Aorta (tissue), 5 donors: ENCODE measurements at regions not wholly inside any gene's neighbourhood (a gene's known extent, or its start where the extent isn't known, plus 50 kb on each side); places are given as distances from the start of the nearest gene placed in this dataset.
A peak's percentile ranks its signal among the peaks of the same experiment; 100 is the strongest.
"Not testable (repeated sequence)": the region's sequence is repeated elsewhere in the genome, so short reads cannot be mapped to it uniquely, and the experiment has no call there.

Experiments
- ATAC-seq: fragments of 200-7000 bp; cut with Tn5 transposase; one replicate; pipeline ENCODE4 v1.9.1; 2022; ENCODE audit warnings: moderate library complexity; ENCODE audit not compliant: low FRiP score
- DNase-seq, 2 donors: peaks; one replicate each; pipeline ENCODE4 v3.0.0-alpha.2; 2020
- H3K27ac ChIP-seq, 2 donors: one replicate each; pipeline ENCODE4 v1.5.1; 2013; ENCODE audit warnings: low read length in 2 of 2, mild to moderate bottlenecking in 2 of 2, moderate library complexity in 2 of 2, control low read depth in 1 of 2, inconsistent platforms in 1 of 2, low read depth in 1 of 2
- H3K27me3 ChIP-seq, 2 donors: one replicate each; pipeline ENCODE4 v1.6.1; 2013; ENCODE audit warnings: control low read depth in 1 of 2, low read length in 1 of 2, mild to moderate bottlenecking in 1 of 2, moderate library complexity in 1 of 2; ENCODE audit not compliant: insufficient read depth in 2 of 2, control insufficient read depth in 1 of 2
- H3K36me3 ChIP-seq, 2 donors: one replicate each; pipeline ENCODE4 v1.6.1; 2013; ENCODE audit warnings: control low read depth in 1 of 2, low read length in 1 of 2, mild to moderate bottlenecking in 1 of 2; ENCODE audit not compliant: insufficient read depth in 2 of 2, control insufficient read depth in 1 of 2
- H3K4me1 ChIP-seq, 2 donors: one replicate each; pipeline ENCODE4 v1.6.1; 2013; ENCODE audit warnings: low read length in 2 of 2, control low read depth in 1 of 2, mild to moderate bottlenecking in 1 of 2, moderate library complexity in 1 of 2; ENCODE audit not compliant: insufficient read depth in 2 of 2, control insufficient read depth in 1 of 2
- H3K4me3 ChIP-seq, 2 donors: one replicate each; pipeline ENCODE4 v1.5.1; 2013; ENCODE audit warnings: low read length in 2 of 2, control low read depth in 1 of 2, mild to moderate bottlenecking in 1 of 2
- H3K9me3 ChIP-seq: one replicate; pipeline ENCODE4 v1.6.1; 2013; ENCODE audit warnings: mild to moderate bottlenecking, low read length; ENCODE audit not compliant: control insufficient read depth
- WGBS, 2 donors: extraction: QIAGEN DNeasy Blood & Tissue Kit; methylation state at CpG; one replicate each; pipeline ENCODE4 v1.1.7; 2013; 5-methylcytosine and 5-hydroxymethylcytosine counted together
- intact Hi-C, 2 donors: fragments of 100-400 bp; cut with DNase I; formaldehyde crosslinking; loops; one replicate each; pipeline versions ENCODE4 v1.14.2 to v1.15.0; 2022
- donor health status: healthy with polysubstance abuse.
- donor health status: Bipolar disorder and iron deficiency.
- donor health status: DM: no; HTN: no; CAD: no.
- donor health status: DM: no; HTN: no; CAD: no.
- donor health status: DM: yes; HTN: yes; CAD: no.

- no peak for ATAC-seq
- no peak overlapping the region for H3K4me3 ChIP-seq
- no peaks in the 10 kb centered on the region for H3K27me3 ChIP-seq
- no peak overlapping the region for H3K27ac ChIP-seq
- intact Hi-C loops = no loop called here
- no peak for DNase-seq
- WGBS, 2 donors = 60 to 73% methylated on average over 2 of the region's 2 CpGs
- H3K36me3 ChIP-seq = no peaks in the 10 kb centered on the region
- no peaks in the 10 kb centered on the region for H3K4me1 ChIP-seq
- H3K9me3 ChIP-seq = no peaks in the 10 kb centered on the region
Observed at GRCh38 chr3:105284876-105285275, 81.8 kb upstream of the ALCAM start.

GRCh38 chr3:105285653-105286241 is 81.0 kb upstream of the ALCAM start:
- intact Hi-C loops = no loop called here
- no peaks in the 10 kb centered on the region for H3K27me3 ChIP-seq
- ATAC-seq = no peak

GRCh38 chr3:105293441-105293840 is 73.3 kb upstream of the ALCAM start:
- no peaks in the 10 kb centered on the region for H3K36me3 ChIP-seq
- ATAC-seq (no peak), DNase-seq (no peak)
- no peaks in the 10 kb centered on the region for H3K27me3 ChIP-seq
- 84 to 86% methylated on average over 1 of the region's 1 CpG for WGBS, 2 donors
- H3K4me3 ChIP-seq = no peak overlapping the region
- intact Hi-C loops = no loop called here
- no peak overlapping the region for H3K27ac ChIP-seq
- H3K9me3 ChIP-seq = no peaks in the 10 kb centered on the region
- no peaks in the 10 kb centered on the region for H3K4me1 ChIP-seq

More at GRCh38 chr3:105285653-105286241, 81.0 kb upstream of the ALCAM start:
- Histone ChIP-seq H3K36me3 (no peaks in the 10 kb centered on the region), H3K4me1 (no peaks in the 10 kb centered on the region), H3K27ac (no peak overlapping the region), H3K9me3 (no peaks in the 10 kb centered on the region), H3K4me3 (no peak overlapping the region)
- 88 to 92% methylated on average over 1 of the region's 1 CpG for WGBS, 2 donors
- no peak for DNase-seq

GRCh38 chr3:105296182-105296822 is 70.4 kb upstream of the ALCAM start:
- peak in 1 of 2 donors; percentile 40 for DNase-seq
- H3K36me3 ChIP-seq, H3K4me1 ChIP-seq, H3K9me3 ChIP-seq, H3K27me3 ChIP-seq, intact Hi-C loops, H3K4me3 ChIP-seq, ATAC-seq, H3K27ac ChIP-seq: not testable (repeated sequence)
- WGBS, 2 donors = 81 to 86% methylated on average over 21 to 28 of the region's 28 CpGs

GRCh38 chr3:105304487-105304886 is 62.2 kb upstream of the ALCAM start:
- Histone ChIP-seq H3K27ac (no peak overlapping the region), H3K36me3 (no peaks in the 10 kb centered on the region), H3K9me3 (peaks cover 5% of the 10 kb centered on the region), H3K4me1 (no peaks in the 10 kb centered on the region), H3K4me3 (no peak overlapping the region), H3K27me3 (no peaks in the 10 kb centered on the region)
- 73 to 79% methylated on average over 1 of the region's 1 CpG for WGBS, 2 donors
- ATAC-seq = no peak
- intact Hi-C loops = no loop called here
- DNase-seq = no peak

- no peak overlapping the region for H3K27ac ChIP-seq
- 81 to 82% methylated on average over 1 of the region's 1 CpG for WGBS, 2 donors
- ATAC-seq (no peak), DNase-seq (no peak)
- H3K4me1 ChIP-seq = no peaks in the 10 kb centered on the region
- H3K36me3 ChIP-seq = no peaks in the 10 kb centered on the region
- intact Hi-C loops = no loop called here
- no peak overlapping the region for H3K4me3 ChIP-seq
- no peaks in the 10 kb centered on the region for H3K9me3 ChIP-seq
- H3K27me3 ChIP-seq = no peaks in the 10 kb centered on the region
Observed at GRCh38 chr3:105315144-105315543, 51.6 kb upstream of the ALCAM start.

- DNase-seq = no peak
- ATAC-seq = no peak
- H3K36me3 ChIP-seq = no peaks in the 10 kb centered on the region
- intact Hi-C loops = no loop called here
- H3K4me1 ChIP-seq = no peaks in the 10 kb centered on the region
- no peak overlapping the region for H3K4me3 ChIP-seq
- H3K9me3 ChIP-seq = no peaks in the 10 kb centered on the region
- H3K27ac ChIP-seq = no peak overlapping the region
- 58 to 81% methylated on average over 3 of the region's 3 CpGs for WGBS, 2 donors
- no peaks in the 10 kb centered on the region for H3K27me3 ChIP-seq
Observed at GRCh38 chr3:105315815-105316214, 50.9 kb upstream of the ALCAM start.

GRCh38 chr3:105316331-105316730 is 50.4 kb upstream of the ALCAM start:
- H3K27me3 ChIP-seq = no peaks in the 10 kb centered on the region
- DNase-seq = no peak
- intact Hi-C loops = no loop called here
- H3K36me3 ChIP-seq = no peaks in the 10 kb centered on the region
- 36 to 82% methylated on average over 2 of the region's 2 CpGs for WGBS, 2 donors
- no peak for ATAC-seq
- no peak overlapping the region for H3K4me3 ChIP-seq
- H3K4me1 ChIP-seq = no peaks in the 10 kb centered on the region
- H3K9me3 ChIP-seq = no peaks in the 10 kb centered on the region
- H3K27ac ChIP-seq = no peak overlapping the region
